Upper lobe of right lung (tissue), 1 donor: ENCODE measurements at regions not wholly inside any gene's neighbourhood (a gene's known extent, or its start where the extent isn't known, plus 50 kb on each side); places are given as distances from the start of the nearest gene placed in this dataset.

Experiments used
- ATAC-seq: fragments of 200-7000 bp; cut with Tn5 transposase; one replicate; pipeline ENCODE4 v1.9.1; 2020; ENCODE audit warnings: mild to moderate bottlenecking, moderate library complexity
- DNase-seq: peaks from one replicate; pipeline ENCODE4 v3.0.0-alpha.2; 2020
- H3K27ac ChIP-seq: fragments of 200-600 bp; one replicate; pipeline ENCODE4 v1.8.0; 2022
- H3K27me3 ChIP-seq: fragments of 200-600 bp; one replicate; pipeline ENCODE4 v1.8.0; 2022; ENCODE audit warnings: mild to moderate bottlenecking
- H3K36me3 ChIP-seq: fragments of 200-600 bp; one replicate; pipeline ENCODE4 v1.8.0; 2022
- H3K4me1 ChIP-seq: fragments of 200-600 bp; one replicate; pipeline ENCODE4 v1.8.0; 2022
- H3K4me3 ChIP-seq: fragments of 200-600 bp; one replicate; pipeline ENCODE4 v1.8.0; 2022; ENCODE audit warnings: mild to moderate bottlenecking
- H3K9me3 ChIP-seq: fragments of 200-600 bp; one replicate; pipeline ENCODE4 v1.8.0; 2022
- CTCF ChIP-seq: fragments of 200-600 bp; IDR thresholded peaks from one replicate; pipeline ENCODE4 v1.8.0; 2022; ENCODE audit warnings: antibody characterized with exemption
- intact Hi-C: fragments of 100-400 bp; cut with DNase I; formaldehyde crosslinking; loops from one replicate; pipeline ENCODE4 v1.11.0; 2022
- donor health status: DM: no; HTN: yes; CAD: no; lungs with severe emphysema.

GRCh38 chr10:4008676-4009382 lies 223.8 kb upstream of the KLF6 start:
- DNase-seq (no peak), ATAC-seq (no peak)
- Histone ChIP-seq H3K9me3 (no peaks in the 10 kb centered on the region), H3K4me3 (no peak overlapping the region), H3K4me1 (no peaks in the 10 kb centered on the region), H3K27me3 (no peaks in the 10 kb centered on the region), H3K36me3 (no peaks in the 10 kb centered on the region), H3K27ac (no peak overlapping the region)
- no peak for TF ChIP-seq CTCF
- intact Hi-C loops, result no loop called here

- no peak overlapping the region for H3K27ac ChIP-seq
- intact Hi-C loops, result no loop called here
- TF ChIP-seq CTCF, result no peak
- no peak for ATAC-seq
- no peaks in the 10 kb centered on the region for H3K4me1 ChIP-seq
- no peaks in the 10 kb centered on the region for H3K9me3 ChIP-seq
- no peaks in the 10 kb centered on the region for H3K36me3 ChIP-seq
- H3K27me3 ChIP-seq, result no peaks in the 10 kb centered on the region
- DNase-seq, result no peak
- no peak overlapping the region for H3K4me3 ChIP-seq
Measured at GRCh38 chr10:4007771-4008170, 222.8 kb upstream of the KLF6 start.

GRCh38 chr10:4006858-4007257 lies 221.8 kb upstream of the KLF6 start:
- Histone ChIP-seq H3K4me3 (no peak overlapping the region), H3K27me3 (no peaks in the 10 kb centered on the region), H3K4me1 (no peaks in the 10 kb centered on the region), H3K36me3 (no peaks in the 10 kb centered on the region), H3K9me3 (no peaks in the 10 kb centered on the region), H3K27ac (no peak overlapping the region)
- ATAC-seq (no peak), DNase-seq (no peak)
- TF ChIP-seq CTCF, result no peak
- intact Hi-C loops, result no loop called here

GRCh38 chr10:4006051-4006450 lies 221.0 kb upstream of the KLF6 start:
- no peak overlapping the region for H3K27ac ChIP-seq
- DNase-seq, result peak; percentile 73
- intact Hi-C loops, result no loop called here

GRCh38 chr10:4004990-4005389 lies 220.0 kb upstream of the KLF6 start:
- no peak for ATAC-seq
- Histone ChIP-seq H3K9me3 (no peaks in the 10 kb centered on the region), H3K27me3 (no peaks in the 10 kb centered on the region), H3K4me3 (no peak overlapping the region), H3K27ac (no peak overlapping the region), H3K4me1 (no peaks in the 10 kb centered on the region), H3K36me3 (no peaks in the 10 kb centered on the region)
- TF ChIP-seq CTCF, result no peak
- intact Hi-C loops, result no loop called here
- DNase-seq, result no peak

More at GRCh38 chr10:4006051-4006450, 221.0 kb upstream of the KLF6 start:
- Histone ChIP-seq H3K9me3 (no peaks in the 10 kb centered on the region), H3K4me3 (no peak overlapping the region), H3K27me3 (no peaks in the 10 kb centered on the region), H3K36me3 (no peaks in the 10 kb centered on the region), H3K4me1 (no peaks in the 10 kb centered on the region)
- no peak for TF ChIP-seq CTCF
- ATAC-seq, result peak; percentile 83

- H3K36me3 ChIP-seq, result no peaks in the 10 kb centered on the region
- intact Hi-C loops, result no loop called here
- H3K27me3 ChIP-seq, result no peaks in the 10 kb centered on the region
- TF ChIP-seq CTCF, result no peak
- H3K27ac ChIP-seq, result no peak overlapping the region
- H3K4me3 ChIP-seq, result no peak overlapping the region
- DNase-seq, result no peak
- H3K9me3 ChIP-seq, result no peaks in the 10 kb centered on the region
- ATAC-seq, result no peak
- H3K4me1 ChIP-seq, result no peaks in the 10 kb centered on the region
Measured at GRCh38 chr10:4004144-4004543, 219.1 kb upstream of the KLF6 start.
